GM18907 (cell line): ENCODE measurements at regions not wholly inside any gene's neighbourhood (a gene's known extent, or its start where the extent isn't known, plus 50 kb on each side); places are given as distances from the start of the nearest gene placed in this dataset.

ENCODE experiments used
- ATAC-seq: cut with Tn5 transposase; IDR thresholded peaks from one replicate; pipeline ENCODE4 v1.9.1; 2021; ENCODE audit warnings: mild to moderate bottlenecking, moderate library complexity; ENCODE audit not compliant: unreplicated experiment

DNA sequence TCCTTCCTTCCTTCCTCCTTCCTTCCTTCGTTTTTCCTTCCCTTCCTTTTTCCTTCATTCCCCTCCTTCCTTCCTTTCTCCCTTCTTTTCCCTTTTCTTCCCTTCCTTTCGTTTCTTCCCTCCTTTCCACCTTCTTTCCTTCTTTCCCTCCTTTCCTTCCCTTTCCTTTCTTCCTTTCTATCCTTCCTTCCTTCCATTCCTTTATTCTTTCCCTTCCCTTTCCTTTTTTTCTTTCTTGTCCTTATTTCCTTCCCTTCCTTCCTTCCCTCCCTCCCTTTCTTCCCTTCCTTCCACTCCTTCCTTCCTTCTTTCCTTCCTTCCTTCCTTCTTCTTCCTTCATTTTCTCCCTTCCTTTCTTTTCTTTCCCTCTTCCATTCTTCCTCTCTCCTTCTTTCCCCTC, 394.6 kb downstream of the GABRB3 start:
- ATAC-seq = no peak

DNA sequence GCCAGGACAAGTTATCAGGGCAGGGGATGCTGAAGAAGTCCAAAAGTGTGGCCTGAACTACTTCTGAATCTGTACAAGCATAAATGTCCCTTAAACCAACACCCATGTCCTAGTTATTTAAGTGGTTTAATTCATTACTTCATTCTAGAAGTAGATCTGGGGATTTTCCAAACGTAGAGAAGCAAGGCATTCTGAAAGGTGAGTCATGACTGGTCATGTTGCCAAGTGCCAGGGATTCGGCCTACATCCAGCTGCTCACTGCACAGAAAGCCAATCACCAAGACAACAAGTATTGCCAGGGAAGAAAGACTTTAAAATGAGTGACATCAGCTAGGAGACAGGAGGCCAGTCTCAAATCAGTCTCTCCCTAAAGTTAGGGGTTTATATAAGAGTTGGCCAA, 396.6 kb downstream of the GABRB3 start:
- no peak for ATAC-seq

DNA sequence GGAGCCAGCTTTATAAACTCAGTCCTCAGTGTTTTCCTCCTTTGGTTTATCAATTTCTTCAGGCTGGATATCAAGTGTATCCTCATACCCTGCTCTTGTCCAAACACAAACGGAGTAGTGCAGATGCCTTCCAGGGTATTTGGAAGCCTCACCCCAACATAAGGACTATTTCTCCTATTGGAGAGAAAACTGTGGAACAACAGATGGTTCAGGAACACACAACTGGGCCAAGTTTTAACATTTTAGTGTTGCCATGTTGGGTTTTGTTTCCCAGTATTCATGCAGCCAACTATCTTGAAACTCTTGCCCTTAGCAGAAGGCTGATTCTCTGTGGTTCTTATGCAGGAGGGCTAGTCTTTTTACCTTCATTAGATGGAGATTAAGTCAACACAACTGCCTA, 398.1 kb downstream of the GABRB3 start:
- ATAC-seq = no peak

GRCh38 chr15:26372706-26373105, 400.2 kb downstream of the GABRB3 start:
- ATAC-seq = no peak

- no peak for ATAC-seq
These were observed 407.8 kb downstream of the GABRB3 start for GRCh38 chr15:26365077-26365476.

DNA sequence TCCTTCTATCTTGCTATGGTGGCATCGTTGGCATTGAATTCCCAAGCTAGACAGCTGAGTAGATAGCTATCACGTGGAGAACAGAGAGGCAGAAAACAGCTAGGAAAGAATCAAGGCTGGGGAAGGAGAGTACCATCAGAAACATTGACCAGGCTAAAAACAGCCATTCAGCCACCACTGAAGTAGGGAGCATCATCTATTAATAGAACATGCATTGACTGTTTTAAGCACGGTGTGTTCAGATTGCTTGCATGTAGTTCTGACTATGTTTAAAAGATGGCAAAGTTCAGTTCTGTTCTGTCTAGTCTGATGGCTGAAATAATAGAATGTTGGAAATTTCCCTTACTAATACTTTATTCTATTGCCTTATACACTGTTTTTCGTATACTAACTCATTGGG, 413.0 kb downstream of the GABRB3 start:
- no peak for ATAC-seq

GRCh38 chr15:26358708-26359107, 414.2 kb downstream of the GABRB3 start:
- ATAC-seq = no peak

DNA sequence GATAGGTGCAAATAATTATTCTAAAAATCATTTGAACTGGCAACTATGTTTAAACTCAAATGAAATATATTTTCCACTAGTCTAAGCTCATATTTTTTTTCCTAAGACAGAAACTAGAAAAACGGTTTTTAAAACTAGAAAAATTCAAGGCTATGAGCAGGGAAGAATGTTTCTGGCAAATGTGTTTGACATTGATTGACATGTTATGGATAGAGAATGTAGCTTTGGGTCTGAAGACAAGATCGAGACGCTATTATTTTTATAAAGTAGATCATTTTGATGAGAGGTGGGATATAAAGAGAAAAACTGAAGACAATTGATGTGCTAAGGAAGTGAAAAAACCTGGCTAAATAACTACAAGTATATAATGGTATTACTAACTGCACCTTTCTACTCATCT, 415.2 kb downstream of the GABRB3 start:
- ATAC-seq = no peak

DNA sequence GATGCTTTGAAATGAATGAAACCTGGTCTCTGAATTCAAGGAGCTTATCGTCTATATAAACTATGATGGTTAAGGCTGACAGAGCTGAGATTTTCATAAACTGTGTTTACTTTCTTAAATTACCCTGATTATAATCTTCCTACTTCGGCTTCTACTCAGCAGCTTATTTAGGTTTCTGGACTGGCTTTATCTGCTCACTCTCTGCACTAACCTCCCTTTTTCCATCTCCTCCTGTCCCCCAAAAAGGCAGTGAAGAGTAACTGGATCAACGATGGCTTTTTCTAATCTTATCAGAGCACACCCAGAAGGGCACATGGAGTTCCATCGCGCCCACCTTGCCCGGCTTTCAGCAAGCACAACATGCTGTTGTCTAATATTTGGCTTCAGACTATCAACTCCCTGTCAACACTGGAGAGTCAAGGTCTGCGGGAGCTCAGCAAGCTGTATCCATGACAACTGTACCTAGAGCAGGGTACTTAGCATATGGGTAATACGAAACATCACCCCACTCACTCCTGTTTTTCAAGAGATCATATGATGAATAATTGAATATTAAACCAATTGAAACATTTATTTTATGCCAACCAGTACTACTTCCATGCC, 417.3 kb downstream of the GABRB3 start:
- ATAC-seq = no peak

DNA sequence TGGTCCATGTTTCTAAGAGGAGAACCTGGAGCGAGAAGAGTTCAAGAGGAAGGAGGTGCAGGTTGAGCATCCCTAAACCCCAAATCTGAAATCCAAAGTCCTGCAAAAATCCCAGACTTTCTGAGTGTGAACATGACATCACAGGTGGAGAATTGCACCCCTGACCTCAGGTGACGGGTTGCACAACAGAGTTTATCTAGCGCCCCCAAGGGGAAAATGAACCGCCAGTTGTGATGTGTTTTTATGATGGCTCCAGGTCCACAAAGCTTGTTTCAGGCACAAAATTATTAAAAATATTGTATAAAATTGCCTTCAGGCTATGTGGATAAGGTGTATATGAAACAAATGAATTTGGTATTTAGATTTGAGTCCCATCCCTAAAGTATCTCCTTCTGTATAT, 420.0 kb downstream of the GABRB3 start:
- no peak for ATAC-seq

DNA sequence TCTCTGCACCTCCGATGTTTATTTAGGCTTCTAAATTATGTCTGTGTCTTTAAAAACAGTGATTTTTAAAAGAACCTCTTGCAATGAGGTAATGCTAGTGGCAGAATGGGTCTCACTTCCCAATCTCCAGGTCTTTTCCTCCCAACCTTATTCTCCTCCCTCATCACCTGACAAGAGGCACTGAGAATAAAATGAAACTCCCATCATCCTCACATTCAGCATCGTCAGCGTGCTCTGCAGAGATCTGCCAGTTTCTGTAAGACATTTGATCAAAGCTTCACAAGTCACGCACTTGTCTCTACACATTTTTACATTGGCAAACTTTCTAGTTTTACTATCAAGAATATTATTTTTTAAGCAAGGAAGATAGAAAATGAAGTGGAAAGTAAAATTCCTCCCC, 420.5 kb downstream of the GABRB3 start:
- ATAC-seq = no peak

- ATAC-seq = no peak
These were observed 447.4 kb downstream of the GABRB3 start for GRCh38 chr15:26325495-26325894.

DNA sequence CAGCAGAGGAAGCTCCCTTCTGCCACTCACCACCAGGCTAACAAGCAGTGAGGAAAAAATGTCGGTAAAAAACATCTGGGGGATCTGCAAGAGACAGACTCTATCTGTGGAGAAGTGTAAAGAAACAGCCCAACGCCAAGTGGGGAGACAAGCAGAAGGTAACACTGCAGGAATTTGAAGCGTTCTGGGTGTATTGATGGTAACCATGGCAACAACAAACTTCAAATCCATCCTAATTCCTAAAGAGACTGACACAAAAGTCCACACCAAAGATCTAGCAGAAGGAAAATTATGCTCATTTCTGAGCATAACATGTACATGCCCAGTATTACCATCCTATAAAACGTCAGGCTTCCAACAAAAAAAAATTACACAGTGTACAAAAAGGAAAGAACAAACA, 449.3 kb downstream of the GABRB3 start:
- no peak for ATAC-seq

GRCh38 chr15:26318689-26319088, 454.2 kb downstream of the GABRB3 start:
- ATAC-seq = no peak

GRCh38 chr15:26314577-26314976, 451.4 kb upstream of the ATP10A start:
- ATAC-seq = no peak

- ATAC-seq = no peak
These were observed 448.6 kb upstream of the ATP10A start for GRCh38 chr15:26311710-26312236.

DNA sequence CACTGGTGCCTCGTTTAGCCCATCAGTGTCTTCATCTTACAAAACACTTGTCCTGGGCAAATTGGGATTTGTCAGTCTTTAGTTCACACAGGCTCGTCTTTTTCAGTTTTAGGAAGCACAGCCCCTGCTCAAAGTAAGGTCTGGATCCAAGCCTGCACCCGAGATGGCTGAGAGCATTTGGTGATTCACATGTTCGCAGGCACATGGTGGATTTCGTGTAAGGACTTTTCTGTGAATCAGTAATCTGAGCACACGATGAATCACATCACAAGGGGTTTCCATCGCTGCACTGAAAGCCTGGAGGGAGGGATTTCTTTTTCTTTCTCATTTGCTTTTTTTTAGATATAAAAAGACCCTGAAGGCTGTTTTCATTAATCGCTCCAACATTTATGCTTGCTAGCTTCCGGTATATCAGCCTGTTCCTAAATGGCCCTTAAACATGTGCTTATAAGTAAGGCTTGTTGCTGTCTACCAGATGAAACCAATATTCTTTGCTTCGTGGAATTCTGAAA, 435.6 kb upstream of the ATP10A start:
- ATAC-seq = no peak

- ATAC-seq = no peak
These were observed 435.0 kb upstream of the ATP10A start for GRCh38 chr15:26298010-26298658.

DNA sequence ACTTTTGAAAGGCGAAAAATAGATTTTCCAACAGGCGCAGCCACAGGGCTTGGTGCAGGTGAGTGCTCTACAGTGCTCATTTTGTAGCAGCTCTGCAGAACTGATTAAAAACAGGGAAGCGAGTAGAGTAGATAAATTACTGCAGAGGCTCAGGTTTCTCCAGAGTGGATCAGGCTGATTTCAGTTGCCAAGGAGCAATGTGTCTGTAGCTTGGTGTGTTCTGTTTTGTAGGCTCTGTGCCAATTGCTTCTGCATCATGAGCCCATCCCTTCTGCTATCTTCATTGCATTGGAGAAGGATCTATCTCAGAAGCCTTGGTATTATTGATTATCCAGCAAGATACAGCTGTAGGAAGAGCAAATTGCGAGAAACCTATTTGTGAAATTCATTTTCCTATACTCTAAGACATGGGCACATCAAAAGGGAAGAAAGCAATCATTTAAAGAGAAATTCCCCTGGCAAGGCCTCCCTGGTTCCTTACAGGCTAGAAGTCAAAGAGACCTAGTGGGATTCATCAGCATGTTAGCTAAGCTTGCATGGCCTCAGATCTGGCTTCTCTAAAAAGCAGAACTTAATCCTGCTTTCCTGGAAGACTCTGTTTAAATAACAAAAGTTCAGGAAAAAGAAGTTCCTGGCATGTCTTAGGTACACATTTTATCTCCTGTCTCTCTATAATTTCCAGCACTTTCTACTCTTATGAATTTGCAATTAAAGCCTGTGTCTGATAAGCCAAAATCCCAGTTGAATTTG, 432.4 kb upstream of the ATP10A start:
- ATAC-seq = no peak

GRCh38 chr15:26294059-26294689, 431.0 kb upstream of the ATP10A start:
- no peak for ATAC-seq

- no peak for ATAC-seq
These were observed 424.3 kb upstream of the ATP10A start for GRCh38 chr15:26287381-26287780.
